ENCODE measurements at regions not wholly inside any gene's neighbourhood (a gene's known extent, or its start where the extent isn't known, plus 50 kb on each side); places are given as distances from the start of the nearest gene placed in this dataset.
"Not testable (repeated sequence)": the region's sequence is repeated elsewhere in the genome, so short reads cannot be mapped to it uniquely, and the experiment has no call there.

GRCh38 chr14:105591052-105591451 lies 64.7 kb downstream of the TMEM121 start:
- no peak overlapping the region for H2AFZ ChIP-seq (ENCODE audit: low read depth, low read length)
- DNase-seq (ENCODE audit: low read depth, low spot score) (no peak), FAIRE-seq (no peak)
- POLR2A ChIA-PET = no interaction called here
- no peaks in the 10 kb centered on the region for H3K9me1 ChIP-seq (replicated peaks; ENCODE audit: control insufficient read depth, extremely low read depth, insufficient read depth, low read length)
- no peak overlapping the region for H3K9ac ChIP-seq (replicated peaks; ENCODE audit: extremely low read depth, insufficient read depth, low read length)
- H3K4me2 ChIP-seq (ENCODE audit: insufficient read depth, low read length) = no peak overlapping the region
- H3K36me3 ChIP-seq (ENCODE audit: control insufficient read depth in 2 of 2, extremely low read depth in 1 of 2, insufficient read depth in 2 of 2, low read length in 2 of 2) = no peaks in the 10 kb centered on the region
- CTCF ChIA-PET = no interaction called here
- no TSS peak for BruUV-seq (replicated peaks)
- no peaks in the 10 kb centered on the region for H3K9me3 ChIP-seq (replicated peaks; ENCODE audit: control insufficient read depth, insufficient read depth, low read length)
- no peak overlapping the region for H3K27ac ChIP-seq (ENCODE audit: insufficient read depth, low read depth, low read length)
- no peak overlapping the region for H3K4me3 ChIP-seq (replicated peaks in 1 of 3; ENCODE audit: insufficient read depth in 1 of 3, low read depth in 1 of 3, low read length in 3 of 3)
- dilution Hi-C loops (cut with MboI; ENCODE audit: extremely low pct_ligation_motif_present, low sequenced_read_pairs) (no loop called here), intact Hi-C loops (cut with micrococcal nuclease) (no loop called here)
- no peaks in the 10 kb centered on the region for H3K27me3 ChIP-seq (ENCODE audit: control insufficient read depth in 2 of 2, insufficient read depth in 2 of 2, low read length in 2 of 2)
- H3K79me2 ChIP-seq (ENCODE audit: control insufficient read depth, insufficient read depth, low read length) = no peaks in the 10 kb centered on the region
- H4K20me1 ChIP-seq (replicated peaks; ENCODE audit: control insufficient read depth, extremely low read depth, insufficient read depth, low read length) = no peaks in the 10 kb centered on the region
- H3K4me1 ChIP-seq (ENCODE audit: control insufficient read depth, extremely low read depth, insufficient read depth, low read length) = no peaks in the 10 kb centered on the region
- TF ChIP-seq FOS (IDR thresholded peaks at IDR 0.05; ENCODE audit: borderline replicate concordance, insufficient read depth, low read length) = no peak
- TF ChIP-seq GATA2 (IDR thresholded peaks at IDR 0.05; ENCODE audit: insufficient read depth, insufficient read length, low read depth, low read length) = no peak
- TF ChIP-seq POLR2AphosphoS5 (IDR thresholded peaks at IDR 0.05; ENCODE audit: insufficient read depth, low read depth, low read length) = no peak
- no peak for TF ChIP-seq JUN (IDR thresholded peaks at IDR 0.05; ENCODE audit: borderline replicate concordance, insufficient read depth, insufficient read length, low read depth)
- TF ChIP-seq, protein P1, sequence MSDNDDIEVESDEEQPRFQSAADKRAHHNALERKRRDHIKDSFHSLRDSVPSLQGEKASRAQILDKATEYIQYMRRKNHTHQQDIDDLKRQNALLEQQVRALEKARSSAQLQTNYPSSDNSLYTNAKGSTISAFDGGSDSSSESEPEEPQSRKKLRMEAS (IDR thresholded peaks at IDR 0.05; ENCODE audit: insufficient read depth, insufficient read length) = no peak
- TF ChIP-seq EZH2 (IDR thresholded peaks at IDR 0.05; ENCODE audit: borderline replicate concordance, low read depth, low read length, severe bottlenecking) = no peak
- TF ChIP-seq MYC (IDR thresholded peaks at IDR 0.05; ENCODE audit: low read depth, low read length) = no peak
- TF ChIP-seq, protein P2, sequence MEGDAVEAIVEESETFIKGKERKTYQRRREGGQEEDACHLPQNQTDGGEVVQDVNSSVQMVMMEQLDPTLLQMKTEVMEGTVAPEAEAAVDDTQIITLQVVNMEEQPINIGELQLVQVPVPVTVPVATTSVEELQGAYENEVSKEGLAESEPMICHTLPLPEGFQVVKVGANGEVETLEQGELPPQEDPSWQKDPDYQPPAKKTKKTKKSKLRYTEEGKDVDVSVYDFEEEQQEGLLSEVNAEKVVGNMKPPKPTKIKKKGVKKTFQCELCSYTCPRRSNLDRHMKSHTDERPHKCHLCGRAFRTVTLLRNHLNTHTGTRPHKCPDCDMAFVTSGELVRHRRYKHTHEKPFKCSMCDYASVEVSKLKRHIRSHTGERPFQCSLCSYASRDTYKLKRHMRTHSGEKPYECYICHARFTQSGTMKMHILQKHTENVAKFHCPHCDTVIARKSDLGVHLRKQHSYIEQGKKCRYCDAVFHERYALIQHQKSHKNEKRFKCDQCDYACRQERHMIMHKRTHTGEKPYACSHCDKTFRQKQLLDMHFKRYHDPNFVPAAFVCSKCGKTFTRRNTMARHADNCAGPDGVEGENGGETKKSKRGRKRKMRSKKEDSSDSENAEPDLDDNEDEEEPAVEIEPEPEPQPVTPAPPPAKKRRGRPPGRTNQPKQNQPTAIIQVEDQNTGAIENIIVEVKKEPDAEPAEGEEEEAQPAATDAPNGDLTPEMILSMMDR (IDR thresholded peaks at IDR 0.05; ENCODE audit: extremely low read depth in 1 of 2, insufficient read depth in 1 of 2, low read depth in 1 of 2, low read length in 2 of 2) = no peak
- TF ChIP-seq POLR2A (IDR thresholded peaks at IDR 0.05; ENCODE audit: low read depth, low read length) = no peak

DNA sequence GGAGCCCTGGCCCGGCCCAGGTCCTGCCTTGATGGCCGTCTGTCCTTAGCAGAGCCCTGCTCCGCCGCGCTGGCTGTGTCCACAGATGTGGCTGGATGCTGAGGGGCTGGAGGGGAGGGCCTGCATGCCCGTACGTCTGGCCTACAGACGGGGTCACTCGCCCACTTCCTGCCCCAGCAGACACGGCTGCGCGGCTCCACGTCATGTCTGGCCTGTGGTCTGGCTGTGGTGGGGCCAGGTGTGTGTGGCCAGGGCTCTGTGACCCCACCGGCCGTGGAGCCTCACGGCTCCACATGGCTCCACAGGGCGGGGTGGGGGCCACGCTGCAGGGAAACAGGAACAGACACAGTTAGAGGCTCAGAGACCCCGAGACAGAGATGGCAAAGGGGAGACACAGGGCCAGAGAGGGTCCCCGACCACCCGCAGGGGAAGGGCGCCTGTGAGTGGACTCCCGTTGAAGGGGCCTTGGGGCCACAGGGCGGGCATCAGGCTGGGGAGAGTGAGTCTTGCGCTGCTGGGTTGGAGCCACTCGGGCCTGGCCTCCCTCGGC lies 65.5 kb downstream of the TMEM121 start:
- H4K20me1 ChIP-seq (replicated peaks; ENCODE audit: control insufficient read depth, extremely low read depth, insufficient read depth, low read length); intact Hi-C loops (cut with micrococcal nuclease); FAIRE-seq; POLR2A ChIA-PET; H3K9me3 ChIP-seq (replicated peaks; ENCODE audit: control insufficient read depth, insufficient read depth, low read length); H3K36me3 ChIP-seq (ENCODE audit: control insufficient read depth in 2 of 2, extremely low read depth in 1 of 2, insufficient read depth in 2 of 2, low read length in 2 of 2); CTCF ChIA-PET; H3K27ac ChIP-seq (ENCODE audit: insufficient read depth, low read depth, low read length); H3K4me2 ChIP-seq (ENCODE audit: insufficient read depth, low read length); H2AFZ ChIP-seq (ENCODE audit: low read depth, low read length); H3K9ac ChIP-seq (replicated peaks; ENCODE audit: extremely low read depth, insufficient read depth, low read length); H3K4me1 ChIP-seq (ENCODE audit: control insufficient read depth, extremely low read depth, insufficient read depth, low read length); H3K27me3 ChIP-seq (ENCODE audit: control insufficient read depth in 2 of 2, insufficient read depth in 2 of 2, low read length in 2 of 2); H3K9me1 ChIP-seq (replicated peaks; ENCODE audit: control insufficient read depth, extremely low read depth, insufficient read depth, low read length); dilution Hi-C loops (cut with MboI; ENCODE audit: extremely low pct_ligation_motif_present, low sequenced_read_pairs); DNase-seq (ENCODE audit: low read depth, low spot score); H3K79me2 ChIP-seq (ENCODE audit: control insufficient read depth, insufficient read depth, low read length); BruUV-seq (replicated peaks); H3K4me3 ChIP-seq (replicated peaks in 1 of 3; ENCODE audit: insufficient read depth in 1 of 3, low read depth in 1 of 3, low read length in 3 of 3): not testable (repeated sequence)

DNA sequence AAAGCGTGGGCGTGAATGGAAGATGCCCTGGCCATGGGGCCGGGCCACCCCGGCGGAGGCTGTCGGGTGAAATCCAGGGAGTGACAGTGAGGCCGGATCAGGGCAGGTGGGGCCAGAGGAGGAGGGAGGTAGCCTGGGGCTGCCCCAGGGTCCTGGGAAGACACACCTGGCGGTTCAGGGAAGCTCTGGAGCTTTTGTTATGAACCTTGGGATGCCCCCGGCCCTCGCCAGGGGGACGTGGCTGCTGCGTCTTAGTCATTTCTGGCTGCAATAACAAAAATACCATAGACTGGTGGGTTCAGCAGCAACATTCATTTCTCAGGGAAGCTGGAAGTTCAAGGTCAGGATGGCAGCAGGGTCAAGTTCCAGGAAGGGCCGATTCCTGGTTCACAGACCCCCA lies 66.3 kb downstream of the TMEM121 start:
- DNase-seq (ENCODE audit: low read depth, low spot score); H3K36me3 ChIP-seq (ENCODE audit: control insufficient read depth in 2 of 2, extremely low read depth in 1 of 2, insufficient read depth in 2 of 2, low read length in 2 of 2); FAIRE-seq; H4K20me1 ChIP-seq (replicated peaks; ENCODE audit: control insufficient read depth, extremely low read depth, insufficient read depth, low read length); H3K4me1 ChIP-seq (ENCODE audit: control insufficient read depth, extremely low read depth, insufficient read depth, low read length); H3K27me3 ChIP-seq (ENCODE audit: control insufficient read depth in 2 of 2, insufficient read depth in 2 of 2, low read length in 2 of 2); BruUV-seq (replicated peaks); POLR2A ChIA-PET; H3K4me3 ChIP-seq (replicated peaks in 1 of 3; ENCODE audit: insufficient read depth in 1 of 3, low read depth in 1 of 3, low read length in 3 of 3); dilution Hi-C loops (cut with MboI; ENCODE audit: extremely low pct_ligation_motif_present, low sequenced_read_pairs); CTCF ChIA-PET; H3K27ac ChIP-seq (ENCODE audit: insufficient read depth, low read depth, low read length); H3K9ac ChIP-seq (replicated peaks; ENCODE audit: extremely low read depth, insufficient read depth, low read length); H3K4me2 ChIP-seq (ENCODE audit: insufficient read depth, low read length); H3K79me2 ChIP-seq (ENCODE audit: control insufficient read depth, insufficient read depth, low read length); H2AFZ ChIP-seq (ENCODE audit: low read depth, low read length); H3K9me1 ChIP-seq (replicated peaks; ENCODE audit: control insufficient read depth, extremely low read depth, insufficient read depth, low read length); H3K9me3 ChIP-seq (replicated peaks; ENCODE audit: control insufficient read depth, insufficient read depth, low read length); intact Hi-C loops (cut with micrococcal nuclease): not testable (repeated sequence)

Data from endothelial cell of umbilical vein (primary cell).